ENCODE measurements at regions not wholly inside any gene's neighbourhood (a gene's known extent, or its start where the extent isn't known, plus 50 kb on each side); places are given as distances from the start of the nearest gene placed in this dataset.

DNA sequence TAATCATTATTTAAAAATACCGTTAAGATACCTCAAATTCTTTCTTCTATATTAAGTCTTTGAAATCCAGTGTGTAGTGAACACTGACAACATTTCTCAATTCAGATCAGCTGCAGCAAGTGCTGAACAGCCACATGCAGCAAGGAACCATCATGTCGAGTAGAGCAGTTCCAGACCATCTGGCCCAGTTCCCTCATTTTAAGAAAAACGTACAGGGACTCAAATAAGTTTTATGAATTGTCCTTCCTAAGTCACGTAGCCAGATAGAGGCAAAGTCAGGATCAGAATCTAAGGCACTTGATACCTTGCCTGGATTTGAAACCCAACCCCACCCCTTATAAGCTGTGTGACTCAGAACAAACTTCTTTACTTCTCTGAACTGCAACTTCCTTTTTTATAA is 132.4 kb downstream of the PROX1 start:
- H3K4me3 ChIP-seq (replicated peaks in 1 of 3), result no peak overlapping the region
- no peaks in the 10 kb centered on the region for H3K4me1 ChIP-seq
- no peak overlapping the region for H3K27ac ChIP-seq
- no peaks in the 10 kb centered on the region for H3K9me3 ChIP-seq
- TF ChIP-seq POLR2A (IDR thresholded peaks at IDR 0.05), result no peak
- TF ChIP-seq, protein P1, sequence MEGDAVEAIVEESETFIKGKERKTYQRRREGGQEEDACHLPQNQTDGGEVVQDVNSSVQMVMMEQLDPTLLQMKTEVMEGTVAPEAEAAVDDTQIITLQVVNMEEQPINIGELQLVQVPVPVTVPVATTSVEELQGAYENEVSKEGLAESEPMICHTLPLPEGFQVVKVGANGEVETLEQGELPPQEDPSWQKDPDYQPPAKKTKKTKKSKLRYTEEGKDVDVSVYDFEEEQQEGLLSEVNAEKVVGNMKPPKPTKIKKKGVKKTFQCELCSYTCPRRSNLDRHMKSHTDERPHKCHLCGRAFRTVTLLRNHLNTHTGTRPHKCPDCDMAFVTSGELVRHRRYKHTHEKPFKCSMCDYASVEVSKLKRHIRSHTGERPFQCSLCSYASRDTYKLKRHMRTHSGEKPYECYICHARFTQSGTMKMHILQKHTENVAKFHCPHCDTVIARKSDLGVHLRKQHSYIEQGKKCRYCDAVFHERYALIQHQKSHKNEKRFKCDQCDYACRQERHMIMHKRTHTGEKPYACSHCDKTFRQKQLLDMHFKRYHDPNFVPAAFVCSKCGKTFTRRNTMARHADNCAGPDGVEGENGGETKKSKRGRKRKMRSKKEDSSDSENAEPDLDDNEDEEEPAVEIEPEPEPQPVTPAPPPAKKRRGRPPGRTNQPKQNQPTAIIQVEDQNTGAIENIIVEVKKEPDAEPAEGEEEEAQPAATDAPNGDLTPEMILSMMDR (IDR thresholded peaks at IDR 0.05), result no peak
- no peaks in the 10 kb centered on the region for H3K36me3 ChIP-seq
- intact Hi-C loops (cut with DNase I), result no loop called here
- DNase-seq, result no peak
- H3K27me3 ChIP-seq, result no peaks in the 10 kb centered on the region
- WGBS, 2 donors, result 68 to 71% methylated on average over 4 of the region's 4 CpGs

DNA sequence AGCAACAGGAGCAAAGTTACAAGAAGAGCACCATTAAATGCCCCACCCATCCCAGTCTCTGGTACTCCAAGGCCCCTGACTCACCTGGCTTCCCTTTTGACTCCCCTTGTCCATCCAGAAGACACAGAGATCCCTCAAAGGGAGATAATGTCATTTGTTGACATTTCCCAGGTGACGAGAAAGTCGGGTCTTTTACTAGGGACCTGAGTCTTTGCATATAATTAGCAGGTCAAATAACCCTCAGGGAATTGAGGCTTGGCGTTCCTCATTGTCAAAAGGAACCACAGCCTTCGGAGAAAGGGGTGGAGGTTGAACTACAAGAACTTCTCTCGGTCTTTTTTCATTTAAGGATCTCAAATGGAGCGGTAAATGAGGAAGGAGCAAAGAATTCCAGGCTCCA is 133.2 kb downstream of the PROX1 start:
- intact Hi-C loops (cut with DNase I), result no loop called here
- 67 to 84% methylated on average over 6 of the region's 6 CpGs for WGBS, 2 donors
- Histone ChIP-seq H3K27me3 (no peaks in the 10 kb centered on the region), H3K9me3 (no peaks in the 10 kb centered on the region), H3K4me1 (no peaks in the 10 kb centered on the region), H3K27ac (no peak overlapping the region), H3K36me3 (no peaks in the 10 kb centered on the region), H3K4me3 (replicated peaks in 1 of 3) (no peak overlapping the region)
- DNase-seq, result no peak
- TF ChIP-seq, protein P1 (IDR thresholded peaks at IDR 0.05), result no peak
- no peak for TF ChIP-seq POLR2A (IDR thresholded peaks at IDR 0.05)

DNA sequence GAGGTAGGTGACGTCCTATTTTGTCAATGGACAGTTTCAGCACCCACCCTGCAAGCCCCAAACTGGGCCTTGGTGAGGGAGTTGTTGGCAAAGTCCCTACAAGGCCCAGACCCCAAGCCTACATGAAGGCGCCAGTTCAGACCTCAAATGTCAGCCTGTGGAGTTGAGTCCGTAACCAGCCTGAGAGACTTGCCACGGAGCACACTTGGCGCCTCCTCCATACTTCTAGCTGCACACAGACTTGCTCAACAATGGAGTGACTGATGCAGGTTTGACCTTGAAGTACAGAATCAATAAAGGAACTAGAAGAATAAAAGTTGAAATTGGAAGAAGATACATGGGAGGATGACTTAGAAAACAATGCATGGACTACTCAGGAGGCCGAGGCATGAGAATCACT is 134.3 kb downstream of the PROX1 start:
- 92 to 95% methylated on average over 6 of the region's 6 CpGs for WGBS, 2 donors
- H3K27ac ChIP-seq, result no peak overlapping the region
- H3K36me3 ChIP-seq, result no peaks in the 10 kb centered on the region
- DNase-seq, result no peak
- TF ChIP-seq, protein P1 (IDR thresholded peaks at IDR 0.05), result no peak
- no peak for TF ChIP-seq POLR2A (IDR thresholded peaks at IDR 0.05)
- no peaks in the 10 kb centered on the region for H3K9me3 ChIP-seq
- no peaks in the 10 kb centered on the region for H3K4me1 ChIP-seq
- intact Hi-C loops (cut with DNase I), result no loop called here
- no peaks in the 10 kb centered on the region for H3K27me3 ChIP-seq
- no peak overlapping the region for H3K4me3 ChIP-seq (replicated peaks in 1 of 3)

DNA sequence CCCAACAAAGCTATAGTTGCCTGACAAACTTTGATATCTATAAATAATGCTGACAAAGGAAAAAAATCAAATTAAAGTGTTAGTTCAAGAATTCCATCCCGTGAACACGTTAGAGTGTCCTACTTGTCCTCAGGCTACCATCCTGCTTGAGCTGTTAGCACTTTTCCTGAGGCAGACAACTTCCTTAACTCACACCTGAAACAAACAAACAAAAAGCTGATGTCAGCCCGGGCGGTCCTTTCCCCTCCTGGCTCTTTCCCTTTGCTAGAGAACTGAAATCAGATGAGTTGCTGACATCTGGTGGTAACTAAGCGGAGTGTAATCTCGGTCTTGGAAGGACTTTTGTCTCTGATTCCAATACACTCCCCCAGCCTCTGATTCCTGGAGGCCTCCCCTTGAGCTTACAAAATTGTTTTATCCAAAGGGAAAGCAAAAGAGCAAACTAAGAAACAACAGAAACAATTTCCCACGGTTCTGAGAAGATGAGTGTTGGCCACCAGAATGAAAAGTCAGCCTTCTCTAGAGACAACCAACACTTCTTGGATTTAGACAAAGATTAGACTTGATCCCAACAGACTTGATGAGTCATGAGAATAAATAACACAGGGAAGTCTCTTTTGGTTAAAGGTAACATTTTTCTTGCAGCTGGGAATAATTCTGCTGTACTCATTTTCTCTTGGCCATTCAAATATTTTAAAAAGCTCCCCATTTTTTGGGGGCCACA is 135.4 kb downstream of the PROX1 start:
- Histone ChIP-seq H3K4me1 (no peaks in the 10 kb centered on the region), H3K27ac (no peak overlapping the region), H3K9me3 (no peaks in the 10 kb centered on the region), H3K36me3 (no peaks in the 10 kb centered on the region), H3K27me3 (no peaks in the 10 kb centered on the region), H3K4me3 (replicated peaks in 1 of 3) (no peak overlapping the region)
- WGBS, 2 donors, result 4 to 8% methylated on average over 7 of the region's 7 CpGs
- intact Hi-C loops (cut with DNase I), result no loop called here
- peak; percentile 67 to 70 for DNase-seq
- TF ChIP-seq, protein P1 (IDR thresholded peaks at IDR 0.05), result peak in 4 of 6 experiments; percentile 65 to 88 (median 74)
- TF ChIP-seq POLR2A (IDR thresholded peaks at IDR 0.05), result no peak

DNA sequence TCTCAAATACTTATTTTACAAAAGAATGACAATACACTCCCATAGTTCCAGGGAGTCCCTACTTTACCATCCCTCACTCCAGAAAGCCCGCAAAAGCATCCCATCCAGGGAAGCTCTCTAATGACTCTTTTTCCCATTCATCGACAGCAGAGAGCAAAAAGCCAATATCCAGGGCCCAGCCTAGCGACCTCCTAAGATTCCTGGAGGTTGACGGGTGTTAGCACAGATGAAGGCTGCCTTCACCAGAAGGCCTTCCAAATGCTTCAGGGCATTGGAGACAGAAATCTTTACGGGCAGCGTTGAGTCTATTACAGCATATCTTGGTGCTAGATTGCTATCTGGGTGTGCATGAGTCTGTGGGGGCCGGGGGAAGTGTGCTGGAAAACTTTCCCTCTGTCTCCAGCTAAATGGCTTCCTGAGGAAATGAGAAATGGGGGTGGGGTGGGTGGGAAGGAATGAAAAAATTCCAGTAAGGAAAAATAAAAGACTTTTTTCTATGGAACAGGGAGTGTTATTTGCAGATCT is 136.6 kb downstream of the PROX1 start:
- no peaks in the 10 kb centered on the region for H3K4me1 ChIP-seq
- intact Hi-C loops (cut with DNase I), result no loop called here
- no peak for DNase-seq
- no peak for TF ChIP-seq POLR2A (IDR thresholded peaks at IDR 0.05)
- TF ChIP-seq, protein P1 (IDR thresholded peaks at IDR 0.05), result no peak
- WGBS, 2 donors, result 73 to 74% methylated on average over 7 of the region's 7 CpGs
- no peaks in the 10 kb centered on the region for H3K9me3 ChIP-seq
- no peak overlapping the region for H3K4me3 ChIP-seq (replicated peaks in 1 of 3)
- no peaks in the 10 kb centered on the region for H3K36me3 ChIP-seq
- H3K27ac ChIP-seq, result no peak overlapping the region
- no peaks in the 10 kb centered on the region for H3K27me3 ChIP-seq
